MG63 (cell line): ENCODE measurements at regions not wholly inside any gene's neighbourhood (a gene's known extent, or its start where the extent isn't known, plus 50 kb on each side); places are given as distances from the start of the nearest gene placed in this dataset.

Source experiments
- DNase-seq: peaks from one replicate; pipeline ENCODE4 v3.0.0-alpha.2; 2020
- H3K27me3 ChIP-seq: fragments of 250-450 bp; sonication (Bioruptor Pico); 2 replicates; pipeline ENCODE4 v1.5.1; 2020; ENCODE audit warnings: mild to moderate bottlenecking, moderate library complexity
- H3K36me3 ChIP-seq: fragments of 250-450 bp; sonication (Bioruptor Pico); 2 replicates; pipeline ENCODE4 v1.5.1; 2020; ENCODE audit warnings: mild to moderate bottlenecking, moderate library complexity
- H3K4me3 ChIP-seq: fragments of 250-450 bp; sonication (Bioruptor Pico); 2 replicates; pipeline ENCODE4 v1.5.1; 2020; ENCODE audit warnings: mild to moderate bottlenecking, moderate library complexity
- H3K9me3 ChIP-seq: fragments of 250-450 bp; sonication (Bioruptor Pico); 2 replicates; pipeline ENCODE4 v1.5.1; 2020; ENCODE audit warnings: mild to moderate bottlenecking, moderate library complexity

- Histone ChIP-seq H3K4me3 (no peak overlapping the region), H3K9me3 (no peaks in the 10 kb centered on the region), H3K27me3 (peaks cover 24% of the 10 kb centered on the region), H3K36me3 (no peaks in the 10 kb centered on the region)
- DNase-seq, result no peak
Observed at GRCh38 chr5:2511126-2511525, 240.4 kb downstream of the IRX2 start.

- no peaks in the 10 kb centered on the region for H3K9me3 ChIP-seq
- H3K4me3 ChIP-seq, result no peak overlapping the region
- peaks cover 11% of the 10 kb centered on the region for H3K27me3 ChIP-seq
- H3K36me3 ChIP-seq, result no peaks in the 10 kb centered on the region
- no peak for DNase-seq
Observed at GRCh38 chr5:2509527-2509926, 241.9 kb downstream of the IRX2 start.

GRCh38 chr5:2508514-2508913 lies 243.0 kb downstream of the IRX2 start:
- no peaks in the 10 kb centered on the region for H3K9me3 ChIP-seq
- no peak for DNase-seq
- 0 out of 2 replicates have a peak, but pooled peaks cover 4% of the 10 kb centered on the region for H3K27me3 ChIP-seq

GRCh38 chr5:2507611-2508010 lies 243.9 kb downstream of the IRX2 start:
- no peaks in the 10 kb centered on the region for H3K36me3 ChIP-seq
- no peak for DNase-seq
- no peak overlapping the region for H3K4me3 ChIP-seq
- no peaks in the 10 kb centered on the region for H3K9me3 ChIP-seq
- 0 out of 2 replicates have a peak, but pooled peaks cover 4% of the 10 kb centered on the region for H3K27me3 ChIP-seq

More at GRCh38 chr5:2508514-2508913, 243.0 kb downstream of the IRX2 start:
- H3K36me3 ChIP-seq, result no peaks in the 10 kb centered on the region
- H3K4me3 ChIP-seq, result no peak overlapping the region

- Histone ChIP-seq H3K27me3 (0 out of 2 replicates have a peak, but pooled peaks cover 4% of the 10 kb centered on the region), H3K36me3 (no peaks in the 10 kb centered on the region), H3K9me3 (no peaks in the 10 kb centered on the region), H3K4me3 (no peak overlapping the region)
- no peak for DNase-seq
Observed at GRCh38 chr5:2506603-2507002, 244.9 kb downstream of the IRX2 start.

GRCh38 chr5:2505217-2505616 lies 246.3 kb downstream of the IRX2 start:
- no peaks in the 10 kb centered on the region for H3K36me3 ChIP-seq
- no peaks in the 10 kb centered on the region for H3K9me3 ChIP-seq
- no peak for DNase-seq
- H3K4me3 ChIP-seq, result no peak overlapping the region
- H3K27me3 ChIP-seq, result 0 out of 2 replicates have a peak, but pooled peaks cover 4% of the 10 kb centered on the region

- Histone ChIP-seq H3K36me3 (no peaks in the 10 kb centered on the region), H3K27me3 (0 out of 2 replicates have a peak, but pooled peaks cover 8% of the 10 kb centered on the region), H3K4me3 (no peak overlapping the region), H3K9me3 (no peaks in the 10 kb centered on the region)
- DNase-seq, result no peak
Observed at GRCh38 chr5:2502970-2503594, 248.4 kb downstream of the IRX2 start.

GRCh38 chr5:2499917-2500316 lies 251.6 kb downstream of the IRX2 start:
- 0 out of 2 replicates have a peak, but pooled peaks cover 4% of the 10 kb centered on the region for H3K27me3 ChIP-seq

GRCh38 chr5:2496891-2497290 lies 254.6 kb downstream of the IRX2 start:
- Histone ChIP-seq H3K4me3 (no peak overlapping the region), H3K9me3 (no peaks in the 10 kb centered on the region), H3K27me3 (0 out of 2 replicates have a peak, but pooled peaks cover 4% of the 10 kb centered on the region), H3K36me3 (no peaks in the 10 kb centered on the region)
- DNase-seq, result no peak

More at GRCh38 chr5:2499917-2500316, 251.6 kb downstream of the IRX2 start:
- no peak for DNase-seq
- Histone ChIP-seq H3K4me3 (no peak overlapping the region), H3K36me3 (no peaks in the 10 kb centered on the region), H3K9me3 (no peaks in the 10 kb centered on the region)

- no peak for DNase-seq
- no peaks in the 10 kb centered on the region for H3K9me3 ChIP-seq
- no peak overlapping the region for H3K4me3 ChIP-seq
- no peaks in the 10 kb centered on the region for H3K36me3 ChIP-seq
- H3K27me3 ChIP-seq, result 0 out of 2 replicates have a peak, but pooled peaks cover 4% of the 10 kb centered on the region
Observed at GRCh38 chr5:2496126-2496525, 255.4 kb downstream of the IRX2 start.

- H3K9me3 ChIP-seq, result no peaks in the 10 kb centered on the region
- H3K4me3 ChIP-seq, result no peak overlapping the region
- DNase-seq, result no peak
- 0 out of 2 replicates have a peak, but pooled peaks cover 1% of the 10 kb centered on the region for H3K27me3 ChIP-seq
- no peaks in the 10 kb centered on the region for H3K36me3 ChIP-seq
Observed at GRCh38 chr5:2493356-2493755, 258.1 kb downstream of the IRX2 start.

GRCh38 chr5:2492476-2492875 lies 259.0 kb downstream of the IRX2 start:
- H3K4me3 ChIP-seq, result no peak overlapping the region
- DNase-seq, result no peak
- H3K36me3 ChIP-seq, result no peaks in the 10 kb centered on the region
- no peaks in the 10 kb centered on the region for H3K9me3 ChIP-seq
- H3K27me3 ChIP-seq, result no peaks in the 10 kb centered on the region

- no peaks in the 10 kb centered on the region for H3K36me3 ChIP-seq
- no peaks in the 10 kb centered on the region for H3K9me3 ChIP-seq
- no peaks in the 10 kb centered on the region for H3K27me3 ChIP-seq
- no peak overlapping the region for H3K4me3 ChIP-seq
- DNase-seq, result no peak
Observed at GRCh38 chr5:2491846-2492245, 259.6 kb downstream of the IRX2 start.

- no peak overlapping the region for H3K4me3 ChIP-seq
- no peaks in the 10 kb centered on the region for H3K36me3 ChIP-seq
- DNase-seq, result no peak
- H3K27me3 ChIP-seq, result no peaks in the 10 kb centered on the region
- H3K9me3 ChIP-seq, result no peaks in the 10 kb centered on the region
Observed at GRCh38 chr5:2489306-2489705, 262.2 kb downstream of the IRX2 start.

- Histone ChIP-seq H3K9me3 (0 out of 2 replicates have a peak, but pooled peaks cover under 1% of the 10 kb centered on the region), H3K27me3 (no peaks in the 10 kb centered on the region), H3K36me3 (no peaks in the 10 kb centered on the region), H3K4me3 (no peak overlapping the region)
- no peak for DNase-seq
Observed at GRCh38 chr5:2488593-2488992, 262.9 kb downstream of the IRX2 start.

- Histone ChIP-seq H3K36me3 (no peaks in the 10 kb centered on the region), H3K4me3 (no peak overlapping the region), H3K9me3 (peaks cover 9% of the 10 kb centered on the region), H3K27me3 (no peaks in the 10 kb centered on the region)
- DNase-seq, result no peak
Observed at GRCh38 chr5:2487152-2487763, 264.2 kb downstream of the IRX2 start.

GRCh38 chr5:2486373-2486772 lies 265.1 kb downstream of the IRX2 start:
- peaks cover 12% of the 10 kb centered on the region for H3K9me3 ChIP-seq
- no peak for DNase-seq
- no peaks in the 10 kb centered on the region for H3K27me3 ChIP-seq
- H3K4me3 ChIP-seq, result no peak overlapping the region
- no peaks in the 10 kb centered on the region for H3K36me3 ChIP-seq

GRCh38 chr5:2482778-2483177 lies 268.7 kb downstream of the IRX2 start:
- no peak for DNase-seq
- H3K4me3 ChIP-seq, result no peak overlapping the region
- H3K27me3 ChIP-seq, result no peaks in the 10 kb centered on the region
- no peaks in the 10 kb centered on the region for H3K36me3 ChIP-seq
- H3K9me3 ChIP-seq, result peaks cover 16% of the 10 kb centered on the region
